Glomerular visceral epithelial cell (primary cell): ENCODE measurements at regions not wholly inside any gene's neighbourhood (a gene's known extent, or its start where the extent isn't known, plus 50 kb on each side); places are given as distances from the start of the nearest gene placed in this dataset.
"Not testable (repeated sequence)": the region's sequence is repeated elsewhere in the genome, so short reads cannot be mapped to it uniquely, and the experiment has no call there.

Source experiments
- DNase-seq: peaks from one replicate; pipeline ENCODE4 v3.0.0-alpha.2; 2016; ENCODE audit errors: extremely low spot score

DNA sequence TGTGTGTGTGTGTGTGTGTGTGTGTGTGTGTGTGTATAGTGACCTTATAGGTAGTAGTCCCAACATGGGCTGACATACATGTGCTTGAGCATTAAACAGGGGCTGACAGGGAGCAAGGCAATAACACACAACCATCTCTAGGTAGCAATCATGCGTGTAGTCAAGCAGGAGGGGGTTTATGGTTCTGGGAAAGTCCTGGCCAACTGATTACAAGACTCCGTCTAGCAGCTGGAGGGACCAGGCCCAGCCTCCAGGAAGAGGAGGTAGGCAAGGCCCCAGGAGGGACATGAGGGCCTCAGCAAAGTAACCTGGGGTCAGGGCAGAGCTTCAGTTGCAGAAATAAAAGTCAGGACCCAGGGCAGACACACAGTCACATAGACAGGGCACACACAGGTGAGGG, 60.6 kb upstream of the E2F3 start:
- no peak for DNase-seq

GRCh38 chr6:20341564-20341963, 60.1 kb upstream of the E2F3 start:
- no peak for DNase-seq

DNA sequence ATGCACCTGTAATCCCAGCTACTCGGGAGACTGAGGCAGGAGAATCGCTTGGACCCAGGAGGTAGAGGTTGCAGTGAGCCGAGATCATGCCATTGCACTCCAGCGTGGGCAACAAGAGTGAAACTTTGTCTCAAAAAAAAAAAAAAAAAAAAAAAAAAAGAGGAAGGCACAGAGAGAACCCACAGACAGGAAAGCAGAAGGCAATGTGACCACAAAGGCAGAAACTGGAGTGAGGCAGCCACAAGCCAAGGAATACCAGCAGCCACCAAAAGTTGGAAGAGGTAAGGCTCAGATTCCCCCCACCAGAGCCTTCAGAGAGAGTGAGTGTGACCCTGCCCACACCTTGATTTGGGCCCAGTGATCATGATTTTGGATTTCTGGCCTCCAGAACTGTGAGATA, 54.7 kb upstream of the E2F3 start:
- DNase-seq: not testable (repeated sequence)

DNA sequence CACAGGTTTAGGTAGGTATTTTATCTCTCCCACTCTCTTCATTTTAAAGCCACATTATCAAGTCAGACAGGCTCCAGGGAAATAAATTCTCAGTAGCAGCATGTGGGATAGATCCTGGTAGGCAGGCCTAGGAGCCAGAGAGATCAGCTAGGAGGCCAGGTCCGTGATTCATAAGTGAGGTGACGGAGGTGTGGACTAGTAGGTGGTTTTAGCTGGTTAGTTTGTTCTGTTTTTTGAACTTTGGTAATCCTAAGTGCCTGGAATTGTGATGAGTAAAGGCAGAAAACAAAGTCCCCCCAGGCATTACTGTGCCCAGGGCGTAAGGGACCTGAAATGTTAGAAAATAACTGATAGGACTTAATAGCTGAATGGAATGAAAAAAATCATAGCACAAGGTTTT, 53.6 kb upstream of the E2F3 start:
- DNase-seq: no peak

GRCh38 chr6:20349225-20349624, 52.5 kb upstream of the E2F3 start:
- DNase-seq: no peak

GRCh38 chr6:20350215-20350614, 51.5 kb upstream of the E2F3 start:
- DNase-seq: no peak

DNA sequence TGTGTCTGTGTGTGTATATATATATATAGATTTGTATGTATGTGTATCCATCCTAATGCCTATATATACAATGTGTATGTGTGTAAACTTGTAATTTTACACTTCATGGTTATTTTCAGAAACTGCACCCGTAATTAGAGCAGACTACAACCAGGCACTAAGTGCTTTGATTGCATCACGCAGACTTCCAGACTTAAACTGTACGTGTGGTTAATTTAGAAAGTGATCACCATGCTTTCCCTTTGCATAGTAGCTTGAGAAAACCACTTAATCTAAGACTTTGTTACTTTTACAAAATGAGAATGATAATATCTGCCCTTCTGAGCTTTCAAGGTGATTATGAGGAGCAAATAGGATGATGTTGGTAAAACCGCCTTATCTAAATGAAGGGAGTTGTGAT, 50.1 kb upstream of the E2F3 start:
- DNase-seq: no peak
